ENCODE measurements at regions not wholly inside any gene's neighbourhood (a gene's known extent, or its start where the extent isn't known, plus 50 kb on each side); places are given as distances from the start of the nearest gene placed in this dataset.

- TF ChIP-seq SPI1 (IDR thresholded peaks at IDR 0.05; ENCODE audit: borderline replicate concordance, low read depth) (no peak), CTCF (IDR thresholded peaks at IDR 0.05; ENCODE audit: insufficient read depth, low read length) (no peak), POLR2AphosphoS5 (IDR thresholded peaks at IDR 0.05; ENCODE audit: low read depth) (no peak)
Observed at GRCh38 chr7:34211018-34211417, 305.7 kb downstream of the BMPER start.

Measured in HL-60 (cell line).